ENCODE measurements at regions not wholly inside any gene's neighbourhood (a gene's known extent, or its start where the extent isn't known, plus 50 kb on each side); places are given as distances from the start of the nearest gene placed in this dataset.
A peak's percentile ranks its signal among the peaks of the same experiment; 100 is the strongest.

DNA sequence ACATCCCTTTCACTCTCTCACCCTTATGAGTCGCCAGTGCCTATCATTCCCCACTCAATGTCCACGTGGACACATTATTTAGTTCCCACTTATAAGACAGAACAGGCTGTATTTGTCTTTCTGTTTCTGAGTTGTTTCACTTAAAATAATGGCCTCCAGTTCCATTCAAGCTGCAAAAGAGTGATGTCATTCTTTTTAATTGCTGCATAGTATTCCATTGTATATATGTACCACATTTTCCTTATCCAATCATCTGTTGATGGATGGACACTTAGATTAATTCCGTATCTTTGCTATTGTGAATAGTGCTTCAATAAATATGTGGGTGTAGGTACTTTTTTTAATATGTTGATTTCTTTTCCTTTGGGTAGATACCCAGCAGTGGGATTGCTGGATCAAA lies 79.1 kb downstream of the ZNF365 start:
- no peak for DNase-seq

DNA sequence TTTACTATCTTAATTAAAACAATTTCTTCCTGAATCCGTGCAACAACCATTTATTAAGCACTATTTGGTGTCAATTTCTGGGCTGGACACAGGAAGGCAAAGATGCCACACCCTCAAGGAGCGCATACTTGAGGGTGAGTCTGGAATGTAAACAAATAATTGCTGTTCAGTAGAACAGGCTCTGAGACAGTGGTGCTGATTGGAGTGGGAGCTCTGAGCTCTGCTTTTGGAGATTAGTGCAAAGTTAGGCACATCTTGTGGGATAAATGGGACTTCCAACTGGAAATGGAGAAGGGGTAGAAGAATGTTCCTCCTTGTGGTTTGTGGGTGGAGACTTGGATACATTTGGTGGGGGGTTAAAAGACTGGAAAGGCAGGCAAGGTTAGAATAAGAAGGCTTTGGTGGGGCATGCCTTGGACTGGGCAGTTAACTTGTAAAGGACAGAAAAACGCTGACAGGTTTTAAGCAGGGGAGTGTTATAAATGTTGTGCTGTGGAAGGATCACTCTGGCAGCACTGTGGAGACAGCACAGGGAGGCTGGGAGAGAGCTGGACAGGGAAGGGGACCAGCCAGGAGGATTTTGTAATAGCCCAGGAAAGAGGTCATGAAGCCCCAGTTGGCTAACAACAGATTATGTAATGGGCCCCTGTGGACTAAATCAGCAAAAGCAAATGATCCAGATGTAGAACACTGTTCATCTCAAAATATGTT lies 80.7 kb downstream of the ZNF365 start:
- DNase-seq: no peak

DNA sequence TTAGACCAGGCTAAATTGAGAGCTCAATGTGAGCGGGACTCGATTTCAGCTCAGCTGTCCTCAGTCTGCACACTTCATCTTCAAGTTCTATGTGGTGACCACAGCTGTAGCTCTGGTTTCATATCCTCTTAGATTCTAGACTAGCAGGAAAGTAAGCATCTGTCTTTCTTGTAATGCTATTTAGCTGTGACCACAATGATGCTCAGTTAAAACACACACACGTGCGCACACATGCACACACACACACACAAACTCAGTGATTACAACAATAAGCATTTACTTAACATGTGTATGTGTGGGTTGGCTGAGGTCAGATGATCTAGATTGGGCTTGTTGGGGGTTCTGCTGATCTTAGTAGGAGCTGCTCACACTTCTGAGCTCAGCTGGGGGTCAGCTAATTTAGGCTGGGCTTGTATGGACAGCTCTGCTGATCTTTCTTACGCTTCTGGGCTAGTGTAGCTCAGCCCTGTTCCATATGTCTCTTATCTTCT lies 82.5 kb downstream of the ZNF365 start:
- peak; percentile 61 for DNase-seq

DNA sequence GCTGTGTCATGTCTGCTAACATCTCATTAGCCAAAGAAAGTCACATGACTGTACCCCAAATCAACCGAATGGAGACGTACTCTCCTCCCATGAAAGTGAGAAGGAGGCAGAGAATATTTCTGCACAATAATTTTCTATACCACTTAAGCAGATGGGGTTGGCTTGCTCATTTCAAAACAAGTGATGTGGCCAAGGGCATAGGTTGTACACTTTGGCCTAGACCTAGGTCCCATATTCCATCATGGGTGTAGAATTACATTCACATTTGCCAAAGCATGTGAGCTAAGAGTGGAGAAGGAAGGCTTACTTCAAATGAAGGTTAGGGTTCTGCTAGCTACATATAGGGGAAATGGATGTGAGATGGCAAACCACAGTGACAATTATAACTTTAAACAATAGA lies 83.0 kb downstream of the ZNF365 start:
- no peak for DNase-seq

GRCh38 chr10:62457598-62457997 lies 83.4 kb downstream of the ZNF365 start:
- no peak for DNase-seq

- no peak for DNase-seq
Observed at GRCh38 chr10:62459072-62459471, 84.9 kb downstream of the ZNF365 start.

- no peak for DNase-seq
Observed at GRCh38 chr10:62459500-62459899, 85.3 kb downstream of the ZNF365 start.

- no peak for DNase-seq
Observed at GRCh38 chr10:62460393-62460792, 86.2 kb downstream of the ZNF365 start.

DNA sequence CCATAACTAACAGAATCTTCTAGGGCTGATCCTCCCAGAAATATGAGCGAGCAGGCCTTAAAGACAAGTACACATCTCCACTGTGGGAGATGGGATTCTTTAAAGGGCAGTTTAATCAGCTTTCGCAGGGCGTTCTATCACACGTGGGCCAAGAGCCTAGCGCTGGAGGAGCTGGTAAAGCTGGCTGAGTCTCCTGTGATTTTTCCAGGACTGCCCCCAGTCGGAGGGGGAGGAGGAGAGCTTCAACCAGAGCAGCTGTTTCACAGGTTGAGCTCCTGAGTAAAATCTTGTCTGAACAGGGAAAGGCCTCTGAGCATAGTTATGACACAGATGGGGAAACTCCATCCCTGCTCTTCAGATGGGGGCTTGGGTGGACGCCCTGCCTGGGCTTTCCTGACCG lies 87.0 kb downstream of the ZNF365 start:
- DNase-seq: no peak

DNA sequence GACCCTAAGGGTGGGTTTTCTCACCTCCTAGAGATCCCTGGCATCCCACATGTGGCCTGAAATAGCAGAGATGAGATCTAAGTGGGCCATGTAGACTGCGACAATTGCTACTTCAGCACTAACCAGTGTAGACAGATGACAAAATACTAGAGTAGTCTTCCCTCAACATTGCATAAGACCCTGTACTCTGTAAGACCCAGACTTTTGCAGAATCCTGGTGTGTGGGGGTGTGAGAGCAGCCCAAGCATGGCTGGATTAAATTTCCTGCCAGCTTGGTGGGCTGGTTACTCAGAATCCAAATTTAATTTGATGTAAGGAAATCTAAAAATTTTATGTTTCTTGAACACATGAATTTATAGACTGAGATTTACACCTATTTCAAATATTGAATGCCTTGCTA lies 88.3 kb downstream of the ZNF365 start:
- DNase-seq: no peak

DNA sequence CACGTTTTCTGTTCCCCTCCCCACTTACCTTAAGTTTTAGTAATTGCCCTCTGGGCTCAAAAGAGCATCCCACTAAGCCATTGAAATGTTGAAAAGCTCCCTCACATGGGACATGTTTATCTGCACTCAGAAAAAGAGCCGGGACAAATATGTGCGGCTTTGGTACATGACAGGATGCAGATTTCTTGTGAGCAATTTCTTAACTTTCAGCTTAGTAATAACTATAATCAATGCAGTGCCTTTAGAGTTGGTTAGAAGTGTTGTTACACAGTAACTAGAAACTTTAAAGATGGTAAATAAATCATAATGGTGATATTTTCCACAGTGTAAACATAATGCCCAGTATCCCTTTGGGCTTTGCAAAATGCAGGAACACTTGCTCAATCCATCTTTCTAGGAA lies 89.2 kb downstream of the ZNF365 start:
- no peak for DNase-seq

GRCh38 chr10:62464308-62464707 lies 90.1 kb downstream of the ZNF365 start:
- DNase-seq: no peak

DNA sequence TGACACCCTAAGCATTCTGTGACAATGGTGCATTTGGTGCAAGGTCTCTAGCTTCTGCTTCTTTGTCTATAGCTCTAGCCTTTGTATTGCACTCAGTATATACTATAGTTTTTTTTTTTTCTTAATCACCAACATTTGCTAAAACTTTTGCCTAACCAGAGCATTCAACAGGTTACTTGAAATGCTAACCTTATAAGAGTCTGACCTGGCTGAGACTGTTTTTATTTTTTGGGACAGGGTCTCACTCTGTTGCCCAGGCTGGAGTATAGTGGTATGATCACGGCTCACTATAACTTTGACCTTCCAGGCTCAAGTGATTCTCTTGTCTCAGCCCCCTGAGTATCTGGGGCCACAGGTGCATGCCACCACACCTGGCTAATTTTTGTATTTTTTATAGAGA lies 92.4 kb downstream of the ZNF365 start:
- DNase-seq: no peak

- no peak for DNase-seq
Observed at GRCh38 chr10:62467527-62467926, 93.4 kb downstream of the ZNF365 start.

DNA sequence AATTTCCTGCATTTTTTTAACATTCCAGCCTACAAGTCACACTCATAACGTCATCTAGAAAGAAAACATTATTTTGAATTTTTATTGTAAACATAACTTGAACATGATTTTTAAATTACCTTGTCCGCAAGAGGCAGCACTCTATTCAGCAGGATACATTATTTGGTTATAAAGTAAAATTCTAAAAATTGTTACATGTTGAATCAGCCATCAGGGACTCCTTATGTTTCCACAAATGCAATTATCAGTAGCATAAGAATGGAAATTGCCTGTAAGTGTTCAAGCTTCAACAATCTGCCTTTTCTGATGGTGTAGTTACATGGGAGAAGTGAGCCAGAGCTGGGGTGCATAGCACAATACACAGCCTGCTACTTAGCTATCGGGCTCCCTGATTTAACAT lies 97.5 kb downstream of the ZNF365 start:
- DNase-seq: no peak

GRCh38 chr10:62473241-62473640 lies 99.1 kb downstream of the ZNF365 start:
- no peak for DNase-seq

DNA sequence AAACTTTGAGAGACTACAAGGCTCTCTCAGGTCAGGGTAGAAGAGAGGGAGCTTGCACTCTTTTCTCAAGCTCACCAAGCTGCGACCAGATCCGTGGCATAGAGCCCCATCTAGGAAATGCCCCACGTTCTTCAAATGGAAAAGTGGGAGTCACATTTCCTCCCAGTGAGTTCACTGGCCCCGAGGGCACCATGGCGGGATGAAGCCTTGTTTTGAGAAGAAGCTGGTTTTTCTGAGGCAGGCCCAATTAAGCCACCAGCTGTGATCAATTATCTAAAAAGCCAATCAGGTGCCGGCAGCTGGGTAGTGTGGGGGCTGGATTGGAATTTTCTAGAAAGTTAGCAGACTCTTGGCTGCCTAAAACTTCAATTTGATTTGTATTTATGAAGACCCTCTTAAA lies 101.4 kb downstream of the ZNF365 start:
- no peak for DNase-seq

DNA sequence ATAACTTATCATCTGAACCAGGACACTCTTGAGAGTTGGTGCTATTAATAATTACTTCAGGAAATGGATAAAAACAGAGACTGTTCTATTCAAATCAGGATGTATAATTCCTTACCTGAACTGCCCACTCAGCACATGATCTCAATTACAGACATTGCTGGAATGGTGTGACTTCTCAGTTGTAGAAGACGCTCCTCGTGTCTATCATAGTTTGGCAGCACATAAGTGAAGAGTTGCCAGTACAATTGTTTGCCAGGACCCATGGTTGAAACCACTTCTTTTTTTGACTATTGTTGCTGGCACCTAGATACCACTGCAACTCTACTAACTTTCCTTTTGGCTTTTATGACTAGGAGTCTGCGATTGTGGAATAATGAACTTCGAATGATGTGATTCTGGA lies 105.4 kb downstream of the ZNF365 start:
- DNase-seq: no peak

- DNase-seq: no peak
Observed at GRCh38 chr10:62480196-62480595, 106.0 kb downstream of the ZNF365 start.

DNA sequence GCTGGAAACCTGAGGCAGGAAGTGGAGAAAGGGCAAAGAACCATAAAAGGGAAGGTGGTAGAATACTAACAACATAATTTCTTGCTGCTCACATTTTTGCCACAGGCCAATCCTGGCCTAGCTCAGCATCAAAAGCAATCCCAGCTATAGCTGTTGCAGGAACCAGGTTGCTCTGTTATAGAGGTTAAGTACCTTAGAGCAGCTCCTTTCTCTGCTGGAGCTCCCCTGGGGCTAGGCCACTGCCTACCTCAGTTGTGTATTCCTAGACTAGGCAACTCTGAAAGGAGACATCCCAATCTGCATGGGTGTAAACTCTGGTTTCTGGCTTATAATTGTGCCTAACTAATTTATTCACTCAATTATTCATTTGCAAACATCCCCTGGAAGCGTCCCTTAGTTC lies 108.4 kb downstream of the ZNF365 start:
- no peak for DNase-seq

GRCh38 chr10:62491597-62491996 lies 117.4 kb downstream of the ZNF365 start:
- DNase-seq: no peak

DNA sequence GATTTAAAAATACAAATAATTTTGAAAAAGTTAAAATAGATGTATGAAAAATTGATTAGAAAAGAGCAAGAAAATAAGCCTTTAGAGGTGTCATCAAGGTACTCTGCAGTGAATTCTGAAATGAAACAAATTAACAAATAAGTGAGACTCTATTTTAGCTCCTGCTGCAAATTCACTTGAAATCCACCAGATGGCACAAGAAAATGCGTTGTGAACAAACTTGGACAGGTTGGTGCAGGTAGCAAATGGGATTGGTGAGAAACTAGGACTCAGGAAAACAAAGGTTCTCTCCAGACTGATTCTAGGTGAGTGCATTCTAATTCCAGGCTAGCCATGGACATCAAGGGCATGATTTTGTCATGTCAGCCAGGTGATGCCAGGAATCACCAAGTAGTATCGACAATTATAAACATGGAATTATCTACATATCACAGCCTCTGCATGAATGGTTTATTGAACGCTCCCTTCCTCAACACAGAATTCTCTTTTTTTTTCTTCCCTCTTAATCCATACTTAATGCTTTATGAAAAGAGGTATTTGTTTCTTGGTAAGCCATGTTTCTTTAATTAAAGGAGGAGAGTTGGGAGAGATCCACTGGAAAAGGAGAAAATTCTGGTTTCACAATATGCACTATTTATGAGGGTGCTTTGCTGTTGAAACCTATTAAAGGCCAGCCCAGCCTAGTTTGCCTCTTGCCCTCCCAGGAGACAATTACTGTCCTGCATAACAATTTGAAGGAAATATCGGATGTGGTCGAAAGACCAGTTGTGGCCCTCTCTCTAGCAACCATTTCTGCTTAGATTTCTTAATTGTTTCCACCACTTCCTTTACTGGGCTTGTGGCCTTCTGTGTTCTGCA lies 118.1 kb downstream of the ZNF365 start:
- DNase-seq: no peak

DNA sequence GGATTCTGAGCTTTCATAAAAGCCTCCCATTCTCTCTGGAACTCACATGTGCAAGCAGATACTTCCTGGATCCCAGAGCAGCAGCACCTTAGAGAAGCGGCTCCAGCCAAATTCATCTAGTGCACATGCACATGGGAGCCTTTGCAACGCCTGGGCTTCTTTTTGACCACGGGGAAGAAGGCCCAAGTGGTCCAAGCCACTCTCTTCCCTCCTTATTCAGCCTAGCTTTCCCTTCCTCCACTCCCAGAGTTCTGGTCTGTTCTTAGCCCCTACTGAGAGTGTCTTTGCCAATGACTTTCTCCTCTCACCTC lies 118.7 kb downstream of the ZNF365 start:
- DNase-seq: no peak

DNA sequence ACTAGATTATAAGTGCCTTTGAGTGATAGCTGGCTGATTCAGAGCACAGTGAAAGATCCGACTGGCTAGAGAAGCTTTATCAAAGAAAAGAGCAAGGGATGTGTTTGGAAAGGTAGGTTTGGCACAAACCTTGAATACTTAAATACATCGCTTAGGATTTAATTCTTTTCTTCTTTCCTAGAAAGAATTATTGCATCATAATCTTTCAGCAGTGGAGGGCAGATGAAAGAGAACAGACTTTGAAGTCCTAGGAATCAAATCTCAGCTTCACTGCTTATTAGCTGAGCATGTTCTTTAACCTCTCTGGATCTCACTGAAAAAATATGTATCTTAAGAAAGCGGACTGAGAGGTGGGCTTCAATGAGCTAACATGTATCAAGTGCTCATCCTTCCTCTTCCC lies 122.8 kb downstream of the ZNF365 start:
- no peak for DNase-seq

GRCh38 chr10:62498271-62498670 lies 124.1 kb downstream of the ZNF365 start:
- no peak for DNase-seq
